Transverse colon (tissue), 3 donors: ENCODE measurements at regions not wholly inside any gene's neighbourhood (a gene's known extent, or its start where the extent isn't known, plus 50 kb on each side); places are given as distances from the start of the nearest gene placed in this dataset.

Source experiments
- CTCF ChIP-seq, 5 experiments: fragments of 200-600 bp in 3 of 5; fragments of 450-650 bp in 2 of 5; sonication (generic) in 3 of 5; IDR thresholded peaks; 1 replicate in 2 of 5; 2 replicates in 3 of 5; pipeline ENCODE4 v1.5.1; 2016 to 2017; ENCODE audit warnings: antibody characterized with exemption in 5 of 5, inconsistent platforms in 3 of 5, mild to moderate bottlenecking in 2 of 5, moderate library complexity in 1 of 5
- POLR2A ChIP-seq: fragments of 450-650 bp; IDR thresholded peaks from one replicate; pipeline ENCODE4 v1.6.1; 2016; ENCODE audit warnings: antibody characterized with exemption, mild to moderate bottlenecking, moderate library complexity

DNA sequence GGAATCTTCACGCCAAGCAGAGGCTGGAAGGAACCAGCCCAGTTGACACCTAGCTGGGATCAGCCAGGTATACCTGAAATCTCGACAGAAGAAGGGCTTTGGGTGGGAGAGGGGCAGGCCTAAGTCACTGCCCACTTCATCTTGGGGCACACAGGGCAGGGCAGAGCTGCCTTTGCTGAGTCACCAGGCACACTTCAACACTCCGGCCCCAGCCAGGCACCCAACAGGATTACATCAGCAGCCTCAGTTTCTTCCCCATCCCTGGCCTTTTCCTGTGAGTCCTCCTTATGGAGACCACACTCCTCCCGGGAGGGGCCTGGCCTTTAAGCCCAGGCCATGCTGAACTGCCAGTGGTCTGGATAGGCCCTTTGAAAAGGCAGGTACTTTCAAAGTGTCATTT lies 201.7 kb upstream of the HS6ST1 start:
- no peak for TF ChIP-seq CTCF (IDR thresholded peaks at IDR 0.05)
- TF ChIP-seq POLR2A, result no peak
